Parathyroid adenoma (tissue), 2 donors: ENCODE measurements at regions not wholly inside any gene's neighbourhood (a gene's known extent, or its start where the extent isn't known, plus 50 kb on each side); places are given as distances from the start of the nearest gene placed in this dataset.
"Not testable (repeated sequence)": the region's sequence is repeated elsewhere in the genome, so short reads cannot be mapped to it uniquely, and the experiment has no call there.

Experiments
- H2AFZ ChIP-seq: fragments of 300-600 bp; sonication (generic); one replicate; pipeline ENCODE4 v1.7.0; 2017; ENCODE audit warnings: antibody characterized with exemption, mild to moderate bottlenecking
- H3K27ac ChIP-seq: fragments of 300-600 bp; sonication (generic); one replicate; pipeline ENCODE4 v1.7.0; 2017
- H3K27me3 ChIP-seq: fragments of 300-600 bp; sonication (generic); one replicate; pipeline ENCODE4 v1.7.0; 2017; ENCODE audit warnings: low read length; ENCODE audit not compliant: control insufficient read depth, insufficient read depth
- H3K36me3 ChIP-seq: fragments of 300-600 bp; sonication (generic); one replicate; pipeline ENCODE4 v1.7.0; 2017; ENCODE audit warnings: low read length; ENCODE audit not compliant: control insufficient read depth, insufficient read depth
- H3K4me1 ChIP-seq: fragments of 300-600 bp; sonication (generic); one replicate; pipeline ENCODE4 v1.7.0; 2017; ENCODE audit warnings: control low read depth
- H3K4me2 ChIP-seq: fragments of 300-600 bp; sonication (generic); one replicate; pipeline ENCODE4 v1.7.0; 2017; ENCODE audit warnings: low read length
- H3K4me3 ChIP-seq: fragments of 300-600 bp; sonication (generic); one replicate; pipeline ENCODE4 v1.7.0; 2017; ENCODE audit warnings: low read depth, low read length
- H3K79me2 ChIP-seq: fragments of 300-600 bp; sonication (generic); one replicate; pipeline ENCODE4 v1.7.0; 2017; ENCODE audit warnings: control low read depth
- H3K9ac ChIP-seq: fragments of 300-600 bp; sonication (generic); one replicate; pipeline ENCODE4 v1.7.0; 2017; ENCODE audit warnings: mild to moderate bottlenecking
- H3K9me3 ChIP-seq: fragments of 300-600 bp; sonication (generic); one replicate; pipeline ENCODE4 v1.7.0; 2017; ENCODE audit warnings: low read length; ENCODE audit not compliant: control insufficient read depth
- CTCF ChIP-seq: fragments of 300-600 bp; sonication (generic); IDR thresholded peaks from one replicate; pipeline ENCODE4 v1.7.0; 2017; ENCODE audit warnings: antibody characterized with exemption, mild to moderate bottlenecking
- donor health status: primary hyperparathyroidism.

- Histone ChIP-seq H3K27ac (no peak overlapping the region), H3K79me2 (no peaks in the 10 kb centered on the region), H3K9ac (no peak overlapping the region), H3K36me3 (no peaks in the 10 kb centered on the region), H3K9me3 (no peaks in the 10 kb centered on the region), H2AFZ (no peak overlapping the region), H3K4me3 (no peak overlapping the region), H3K4me2 (no peak overlapping the region), H3K27me3 (no peaks in the 10 kb centered on the region), H3K4me1 (no peaks in the 10 kb centered on the region)
- TF ChIP-seq CTCF: no peak
Measured at GRCh38 chr2:239595726-239596125, 194.9 kb upstream of the HDAC4 start.

- no peak for TF ChIP-seq CTCF
- no peak overlapping the region for H2AFZ ChIP-seq
- no peak overlapping the region for H3K9ac ChIP-seq
- no peaks in the 10 kb centered on the region for H3K36me3 ChIP-seq
- no peaks in the 10 kb centered on the region for H3K4me1 ChIP-seq
- H3K4me2 ChIP-seq: no peak overlapping the region
- H3K79me2 ChIP-seq: no peaks in the 10 kb centered on the region
- no peaks in the 10 kb centered on the region for H3K27me3 ChIP-seq
- no peak overlapping the region for H3K4me3 ChIP-seq
- no peak overlapping the region for H3K27ac ChIP-seq
- H3K9me3 ChIP-seq: no peaks in the 10 kb centered on the region
Measured at GRCh38 chr2:239594772-239595608, 194.2 kb upstream of the HDAC4 start.

- TF ChIP-seq CTCF: no peak
- Histone ChIP-seq H3K36me3 (no peaks in the 10 kb centered on the region), H3K4me3 (no peak overlapping the region)
Measured at GRCh38 chr2:239594019-239594771, 193.4 kb upstream of the HDAC4 start.

GRCh38 chr2:239593455-239593854 is 192.6 kb upstream of the HDAC4 start:
- H3K79me2 ChIP-seq: no peaks in the 10 kb centered on the region
- H3K4me1 ChIP-seq: no peaks in the 10 kb centered on the region
- no peak overlapping the region for H2AFZ ChIP-seq
- no peak overlapping the region for H3K9ac ChIP-seq
- H3K27ac ChIP-seq: no peak overlapping the region
- H3K4me3 ChIP-seq: no peak overlapping the region
- no peaks in the 10 kb centered on the region for H3K27me3 ChIP-seq
- no peak for TF ChIP-seq CTCF
- H3K36me3 ChIP-seq: no peaks in the 10 kb centered on the region
- H3K4me2 ChIP-seq: no peak overlapping the region
- H3K9me3 ChIP-seq: no peaks in the 10 kb centered on the region

More at GRCh38 chr2:239594019-239594771, 193.4 kb upstream of the HDAC4 start:
- H3K4me2 ChIP-seq: no peak overlapping the region
- no peak overlapping the region for H3K27ac ChIP-seq
- H3K9me3 ChIP-seq: no peaks in the 10 kb centered on the region
- H3K79me2 ChIP-seq: no peaks in the 10 kb centered on the region
- no peak overlapping the region for H3K9ac ChIP-seq
- no peaks in the 10 kb centered on the region for H3K27me3 ChIP-seq
- H2AFZ ChIP-seq: no peak overlapping the region
- H3K4me1 ChIP-seq: no peaks in the 10 kb centered on the region

- H3K4me3 ChIP-seq, H3K9ac ChIP-seq, H2AFZ ChIP-seq, H3K4me2 ChIP-seq, H3K9me3 ChIP-seq, H3K27me3 ChIP-seq, H3K27ac ChIP-seq, H3K79me2 ChIP-seq, H3K36me3 ChIP-seq, H3K4me1 ChIP-seq: not testable (repeated sequence)
Measured at GRCh38 chr2:239592629-239593290, 191.9 kb upstream of the HDAC4 start.
